ENCODE measurements at regions not wholly inside any gene's neighbourhood (a gene's known extent, or its start where the extent isn't known, plus 50 kb on each side); places are given as distances from the start of the nearest gene placed in this dataset.

DNA sequence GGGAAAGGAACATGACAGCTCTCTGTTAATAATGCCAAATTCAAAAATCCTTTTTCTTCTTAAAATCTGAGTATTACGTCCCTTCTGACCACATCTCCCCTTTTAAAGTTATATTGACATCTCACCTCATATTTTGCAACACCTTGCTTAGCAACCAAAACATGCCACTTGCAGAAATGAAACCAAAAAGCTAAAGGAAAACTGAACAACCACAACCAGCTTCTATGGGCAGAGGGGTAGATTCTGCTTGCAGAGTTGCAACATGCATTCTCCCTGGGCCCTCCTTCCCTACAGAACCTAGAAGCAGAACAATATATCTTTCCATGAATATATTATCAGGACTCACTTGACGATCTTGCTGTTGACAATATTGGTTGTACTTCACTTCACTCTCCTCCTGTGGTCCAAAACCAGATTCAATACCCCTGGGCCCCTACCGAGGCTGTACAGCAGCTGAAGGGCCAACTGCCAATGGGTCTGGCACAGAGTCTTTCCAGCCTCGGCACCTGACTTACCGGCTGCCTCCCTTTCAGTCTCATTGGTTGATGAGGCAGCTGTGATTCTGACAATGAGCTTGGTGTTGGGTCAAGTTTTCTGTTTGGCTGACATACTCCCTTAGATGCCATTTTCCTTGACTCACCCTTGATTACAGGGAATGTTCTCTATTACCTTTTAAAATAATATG, 616.6 kb downstream of the ZEB2 start:
- no peak for ATAC-seq (replicated peaks in 1 of 2)
- no peaks in the 10 kb centered on the region for H3K36me3 Mint-ChIP-seq (ENCODE audit: insufficient read depth in 2 of 2)
- peaks cover 14% of the 10 kb centered on the region for H3K27me3 Mint-ChIP-seq (ENCODE audit: low read depth)
- H3K4me3 Mint-ChIP-seq = no peak overlapping the region
- H3K27ac Mint-ChIP-seq = no peak overlapping the region
- no peak for DNase-seq
- H3K9me3 Mint-ChIP-seq = no peaks in the 10 kb centered on the region
- H3K4me1 Mint-ChIP-seq (ENCODE audit: low read depth) = peaks cover 12% of the 10 kb centered on the region

GRCh38 chr2:143901185-143901842, 618.6 kb downstream of the ZEB2 start:
- H3K4me1 Mint-ChIP-seq (ENCODE audit: low read depth) = peaks cover 12% of the 10 kb centered on the region
- DNase-seq = no peak
- no peaks in the 10 kb centered on the region for H3K36me3 Mint-ChIP-seq (ENCODE audit: insufficient read depth in 2 of 2)
- ATAC-seq (replicated peaks in 1 of 2) = peak; percentile 50 to 73
- H3K4me3 Mint-ChIP-seq = peak overlapping the region in 1 of 2 donors; percentile 6
- H3K27me3 Mint-ChIP-seq (ENCODE audit: low read depth) = peaks cover 14% of the 10 kb centered on the region
- no peaks in the 10 kb centered on the region for H3K9me3 Mint-ChIP-seq
- H3K27ac Mint-ChIP-seq = no peak overlapping the region

DNA sequence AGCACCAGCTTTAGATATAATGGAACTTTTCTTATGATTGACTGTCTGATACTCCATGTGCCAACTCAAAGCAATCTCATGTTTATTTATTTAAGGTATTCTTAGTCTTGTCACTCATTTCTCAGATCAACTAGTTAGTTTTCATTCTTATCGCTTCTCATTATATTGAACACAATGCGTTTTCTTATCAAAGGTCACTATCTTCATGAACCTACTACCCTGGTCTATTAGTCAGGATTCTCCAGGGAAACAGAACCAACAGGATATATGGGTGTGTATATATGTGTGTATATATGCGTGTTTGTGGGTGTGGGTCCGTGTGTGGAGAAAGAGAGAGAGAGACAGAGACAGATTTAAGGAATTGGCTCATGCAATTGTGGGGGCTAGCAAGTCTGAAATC, 619.9 kb downstream of the ZEB2 start:
- Mint-ChIP-seq H3K4me1 (ENCODE audit: low read depth) (peaks cover 12% of the 10 kb centered on the region), H3K27ac (no peak overlapping the region), H3K4me3 (no peak overlapping the region), H3K36me3 (ENCODE audit: insufficient read depth in 2 of 2) (no peaks in the 10 kb centered on the region), H3K9me3 (no peaks in the 10 kb centered on the region), H3K27me3 (ENCODE audit: low read depth) (peaks cover 17% of the 10 kb centered on the region)
- DNase-seq (no peak), ATAC-seq (replicated peaks in 1 of 2) (no peak)

DNA sequence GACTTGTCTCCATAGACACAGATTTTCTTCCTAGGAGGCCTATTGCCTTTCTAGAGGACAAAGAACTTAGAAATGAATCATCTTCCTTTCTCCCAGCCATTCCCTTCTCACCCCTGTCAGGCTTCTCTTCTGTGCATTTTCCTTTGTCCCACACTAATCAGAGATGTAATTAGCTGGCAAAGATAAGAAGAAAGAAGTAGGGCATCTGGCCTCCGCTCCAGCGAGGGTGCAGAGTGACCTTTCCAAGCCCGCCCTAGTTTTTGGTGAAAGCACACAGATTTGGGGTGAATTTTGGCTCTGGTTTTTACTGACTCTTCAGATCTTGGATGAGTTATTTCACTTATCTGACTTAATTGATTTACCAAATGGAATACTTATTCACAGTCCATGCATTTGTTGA, 626.5 kb downstream of the ZEB2 start:
- Mint-ChIP-seq H3K4me3 (no peak overlapping the region), H3K27me3 (ENCODE audit: low read depth) (peaks cover 34% of the 10 kb centered on the region), H3K9me3 (no peaks in the 10 kb centered on the region), H3K4me1 (ENCODE audit: low read depth) (no peaks in the 10 kb centered on the region), H3K27ac (no peak overlapping the region), H3K36me3 (ENCODE audit: insufficient read depth in 2 of 2) (no peaks in the 10 kb centered on the region)
- ATAC-seq (replicated peaks in 1 of 2) (no peak), DNase-seq (no peak)

- Mint-ChIP-seq H3K9me3 (no peaks in the 10 kb centered on the region), H3K36me3 (ENCODE audit: insufficient read depth in 2 of 2) (no peaks in the 10 kb centered on the region), H3K27me3 (ENCODE audit: low read depth) (peaks cover 44% of the 10 kb centered on the region), H3K4me3 (no peak overlapping the region), H3K27ac (no peak overlapping the region), H3K4me1 (ENCODE audit: low read depth) (no peaks in the 10 kb centered on the region)
- no peak for DNase-seq
- no peak for ATAC-seq (replicated peaks in 1 of 2)
These were observed 628.0 kb downstream of the ZEB2 start for GRCh38 chr2:143891879-143892308.

GRCh38 chr2:143890798-143891197, 629.1 kb downstream of the ZEB2 start:
- Mint-ChIP-seq H3K27me3 (ENCODE audit: low read depth) (peaks cover 44% of the 10 kb centered on the region), H3K4me3 (no peak overlapping the region), H3K4me1 (ENCODE audit: low read depth) (no peaks in the 10 kb centered on the region), H3K36me3 (ENCODE audit: insufficient read depth in 2 of 2) (no peaks in the 10 kb centered on the region), H3K27ac (no peak overlapping the region), H3K9me3 (no peaks in the 10 kb centered on the region)
- no peak for DNase-seq
- ATAC-seq (replicated peaks in 1 of 2) = no peak

GRCh38 chr2:143889216-143889615, 630.7 kb downstream of the ZEB2 start:
- Mint-ChIP-seq H3K4me3 (no peak overlapping the region), H3K36me3 (ENCODE audit: insufficient read depth in 2 of 2) (no peaks in the 10 kb centered on the region), H3K27ac (no peak overlapping the region), H3K9me3 (no peaks in the 10 kb centered on the region), H3K4me1 (ENCODE audit: low read depth) (no peaks in the 10 kb centered on the region), H3K27me3 (ENCODE audit: low read depth) (peaks cover 36% of the 10 kb centered on the region)
- no peak for DNase-seq
- ATAC-seq (replicated peaks in 1 of 2) = no peak

DNA sequence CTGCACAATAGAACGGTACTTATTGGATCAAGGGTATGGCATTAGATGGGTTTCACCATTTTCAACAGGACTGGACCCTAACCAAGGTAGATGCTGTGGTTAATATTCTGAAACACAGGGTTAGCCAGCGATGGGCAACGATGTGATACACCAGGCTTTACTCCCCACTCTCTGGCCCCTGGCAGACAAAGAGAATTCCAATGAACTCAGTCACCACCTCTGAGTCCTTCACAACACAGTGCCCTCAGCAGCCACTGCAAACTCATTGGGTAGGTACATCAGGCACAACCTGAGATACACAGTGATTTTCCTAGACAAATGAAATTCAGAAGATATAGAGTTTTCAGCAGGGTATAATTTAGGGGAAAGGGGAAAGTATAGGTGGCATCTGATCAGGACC, 634.5 kb downstream of the ZEB2 start:
- Mint-ChIP-seq H3K36me3 (ENCODE audit: insufficient read depth in 2 of 2) (no peaks in the 10 kb centered on the region), H3K27me3 (ENCODE audit: low read depth) (peaks cover 30% of the 10 kb centered on the region), H3K4me3 (no peak overlapping the region), H3K4me1 (ENCODE audit: low read depth) (no peaks in the 10 kb centered on the region), H3K9me3 (peaks cover 0 to 2% of the 10 kb centered on the region in 2 donors), H3K27ac (no peak overlapping the region)
- ATAC-seq (replicated peaks in 1 of 2) = no peak
- DNase-seq = no peak

- peaks cover 7% of the 10 kb centered on the region for H3K27me3 Mint-ChIP-seq (ENCODE audit: low read depth)
- no peaks in the 10 kb centered on the region for H3K36me3 Mint-ChIP-seq (ENCODE audit: insufficient read depth in 2 of 2)
- H3K27ac Mint-ChIP-seq = no peak overlapping the region
- peaks cover 5% of the 10 kb centered on the region for H3K4me1 Mint-ChIP-seq (ENCODE audit: low read depth)
- no peak for DNase-seq
- H3K4me3 Mint-ChIP-seq = no peak overlapping the region
- ATAC-seq (replicated peaks in 1 of 2) = no peak
- peaks cover 0 to 2% of the 10 kb centered on the region in 2 donors for H3K9me3 Mint-ChIP-seq
These were observed 638.7 kb downstream of the ZEB2 start for GRCh38 chr2:143881246-143881645.

- Mint-ChIP-seq H3K27ac (peak overlapping the region; percentile 59), H3K4me1 (ENCODE audit: low read depth) (peaks cover 5% of the 10 kb centered on the region), H3K9me3 (peaks cover 2 to 5% of the 10 kb centered on the region in 2 donors), H3K36me3 (ENCODE audit: insufficient read depth in 2 of 2) (peaks cover 1 to 2% of the 10 kb centered on the region in 2 donors), H3K27me3 (ENCODE audit: low read depth) (peaks cover 2% of the 10 kb centered on the region), H3K4me3 (peak overlapping the region in 1 of 2 donors; percentile 59)
- ATAC-seq (replicated peaks in 1 of 2) = no peak
- no peak for DNase-seq
These were observed 641.9 kb downstream of the ZEB2 start for GRCh38 chr2:143877876-143878530.

DNA sequence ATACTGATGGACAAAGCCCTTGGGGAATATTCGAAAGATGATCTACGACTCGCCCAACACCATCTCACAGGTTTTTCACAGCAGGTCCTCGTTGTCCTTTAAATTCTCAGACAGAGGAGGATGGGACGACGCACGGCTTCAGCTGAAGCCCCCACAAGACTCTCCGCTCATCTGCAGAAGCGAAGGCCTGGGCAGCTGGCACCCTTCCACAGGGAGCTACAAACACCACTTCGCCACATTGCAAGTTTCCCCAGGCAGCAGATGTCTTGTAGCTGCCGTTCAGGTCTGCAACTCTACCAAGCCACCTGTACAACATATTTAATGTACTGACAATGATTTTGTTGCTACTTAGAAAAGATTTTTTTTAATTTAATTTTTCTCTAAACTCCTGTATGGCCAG, 642.9 kb downstream of the ZEB2 start:
- H3K27me3 Mint-ChIP-seq (ENCODE audit: low read depth) = no peaks in the 10 kb centered on the region
- no peak overlapping the region for H3K27ac Mint-ChIP-seq
- peaks cover 5% of the 10 kb centered on the region for H3K4me1 Mint-ChIP-seq (ENCODE audit: low read depth)
- peaks cover 2 to 5% of the 10 kb centered on the region in 2 donors for H3K9me3 Mint-ChIP-seq
- DNase-seq (no peak), ATAC-seq (replicated peaks in 1 of 2) (no peak)
- no peak overlapping the region for H3K4me3 Mint-ChIP-seq
- H3K36me3 Mint-ChIP-seq (ENCODE audit: insufficient read depth in 2 of 2) = peaks cover 2% of the 10 kb centered on the region in 2 donors

DNA sequence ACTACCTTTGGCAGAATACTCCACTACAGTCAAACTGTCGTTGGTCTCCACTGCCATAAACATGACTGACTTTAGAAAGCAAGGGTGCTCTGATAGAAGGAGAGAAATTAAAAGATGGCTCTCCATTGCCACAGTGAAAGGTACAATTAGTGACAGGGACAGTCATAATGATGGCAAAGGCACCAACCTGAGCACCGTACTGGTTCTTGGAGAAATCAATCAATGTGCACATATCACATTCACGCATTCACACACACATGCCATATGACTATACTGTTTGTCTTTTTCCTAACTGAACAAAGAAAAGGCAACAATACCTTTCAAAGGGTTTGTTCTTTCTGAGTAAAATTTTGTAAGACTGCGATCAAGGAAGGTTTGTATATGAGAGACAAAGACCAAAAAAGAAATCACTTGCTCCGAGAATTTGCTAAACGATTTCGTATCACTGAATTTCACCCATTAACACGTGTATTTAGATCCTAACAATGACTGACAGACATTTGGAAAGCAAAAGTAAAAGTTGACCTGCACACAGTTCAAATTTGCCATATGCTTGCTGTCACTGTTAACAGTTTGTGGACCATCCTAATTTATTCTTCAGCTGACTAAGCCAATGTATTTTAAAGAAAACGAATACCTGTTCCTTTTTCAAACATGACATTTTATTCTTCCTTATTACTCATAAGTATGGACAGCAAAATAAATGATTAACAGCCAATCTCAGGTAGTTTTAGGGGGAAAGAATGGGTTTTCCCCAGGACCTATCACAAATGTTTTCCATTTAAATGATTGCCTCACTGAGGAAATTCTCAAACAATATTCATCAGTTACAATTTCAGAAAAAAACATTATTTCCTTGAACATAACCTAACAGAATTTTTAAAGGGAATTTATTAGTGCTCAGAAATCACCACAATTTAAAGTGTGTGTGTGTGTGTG, 644.4 kb downstream of the ZEB2 start:
- DNase-seq (no peak), ATAC-seq (replicated peaks in 1 of 2) (no peak)
- Mint-ChIP-seq H3K4me1 (ENCODE audit: low read depth) (peaks cover 5% of the 10 kb centered on the region), H3K9me3 (peaks cover 2 to 8% of the 10 kb centered on the region in 2 donors), H3K27ac (no peak overlapping the region), H3K36me3 (ENCODE audit: insufficient read depth in 2 of 2) (peaks cover 3% of the 10 kb centered on the region in 2 donors), H3K4me3 (peak overlapping the region in 1 of 2 donors; percentile 27), H3K27me3 (ENCODE audit: low read depth) (no peaks in the 10 kb centered on the region)
